IPS DF 4.7 (cell line): ENCODE measurements at regions not wholly inside any gene's neighbourhood (a gene's known extent, or its start where the extent isn't known, plus 50 kb on each side); places are given as distances from the start of the nearest gene placed in this dataset.

Experiments
- DNase-seq: peaks from one replicate; pipeline ENCODE4 v3.0.0-alpha.2; 2013; ENCODE audit warnings: low spot score; ENCODE audit errors: extremely low read depth

DNA sequence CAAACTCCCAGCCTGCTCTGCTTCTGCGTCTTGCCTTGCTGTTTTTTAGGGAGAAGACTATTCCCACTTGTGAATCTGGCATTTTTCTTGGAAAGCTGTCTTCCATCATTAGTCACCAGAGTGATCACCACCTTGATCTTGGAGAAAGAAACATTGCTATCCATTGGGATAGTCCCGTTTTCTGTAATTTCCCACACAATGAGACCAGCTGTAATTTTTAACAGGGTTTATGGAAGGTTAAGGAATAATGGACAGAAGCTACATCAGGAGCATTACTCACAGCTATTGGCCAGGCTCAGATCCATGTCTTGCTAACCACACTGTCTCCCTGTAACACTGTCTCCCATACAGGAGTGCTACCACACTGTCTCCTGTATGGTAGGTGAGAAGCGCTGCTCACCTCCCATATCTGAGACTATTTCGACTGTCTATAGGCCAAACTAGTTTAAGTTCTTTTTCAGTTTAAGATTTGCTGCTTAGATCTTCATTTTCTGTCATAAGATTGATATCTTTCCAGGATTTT, 523.0 kb downstream of the SPRY1 start:
- DNase-seq, result no peak

DNA sequence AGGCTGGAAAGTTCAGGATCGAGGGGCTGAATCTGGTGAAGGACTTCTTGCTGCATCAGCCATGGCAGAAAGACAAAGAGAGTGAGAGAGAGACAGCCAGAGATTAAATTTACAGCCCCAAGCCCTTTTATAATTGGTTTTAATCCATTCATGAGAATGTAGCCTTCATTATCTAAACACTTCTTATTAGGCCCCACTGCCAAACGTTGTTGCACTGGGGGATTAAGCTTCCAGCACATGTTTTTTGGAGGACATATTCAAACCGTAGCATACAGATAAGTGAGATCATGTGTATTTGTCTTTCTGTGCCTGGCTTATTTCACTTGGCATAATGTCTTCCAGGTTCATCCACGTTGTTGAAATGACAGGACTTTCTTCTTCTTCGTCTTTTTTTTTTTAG, 524.7 kb downstream of the SPRY1 start:
- DNase-seq, result no peak

DNA sequence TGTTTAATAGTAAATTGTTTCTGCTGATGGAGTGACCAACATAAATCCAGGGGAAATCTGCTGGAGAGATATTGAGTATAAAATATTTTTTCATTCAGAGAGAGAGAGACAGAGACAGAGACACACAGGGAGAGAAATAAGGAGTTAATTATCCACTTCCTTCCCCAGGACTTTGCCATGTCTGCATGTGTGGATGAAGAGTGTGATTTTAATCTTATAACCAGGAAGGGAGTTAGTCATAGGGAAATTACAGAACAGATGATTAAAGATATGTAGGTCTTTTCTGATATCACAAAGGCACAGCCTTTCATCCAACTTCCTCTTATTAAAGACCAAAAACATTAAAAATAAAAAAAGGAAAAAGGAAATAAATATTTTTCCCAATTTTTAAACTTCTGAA, 526.3 kb downstream of the SPRY1 start:
- DNase-seq, result no peak

DNA sequence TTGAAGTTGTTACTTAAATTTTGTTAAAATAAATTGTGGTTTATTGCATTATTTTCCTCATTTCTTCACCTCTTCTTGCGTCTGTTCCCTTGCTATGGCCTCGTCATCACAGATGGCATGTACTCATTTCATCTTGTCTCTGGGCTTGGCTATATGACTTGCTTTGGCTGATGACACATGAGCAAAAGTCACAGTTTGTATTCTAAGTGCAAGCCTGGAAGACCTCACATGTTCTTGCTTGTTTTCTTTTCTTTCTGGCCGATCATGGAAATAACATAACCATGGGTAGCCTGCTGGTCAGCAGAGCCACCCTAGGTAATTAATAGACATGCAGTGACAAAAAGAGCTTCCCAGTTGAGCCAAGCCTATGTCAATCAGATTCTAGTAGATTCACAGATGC, 527.9 kb downstream of the SPRY1 start:
- no peak for DNase-seq

DNA sequence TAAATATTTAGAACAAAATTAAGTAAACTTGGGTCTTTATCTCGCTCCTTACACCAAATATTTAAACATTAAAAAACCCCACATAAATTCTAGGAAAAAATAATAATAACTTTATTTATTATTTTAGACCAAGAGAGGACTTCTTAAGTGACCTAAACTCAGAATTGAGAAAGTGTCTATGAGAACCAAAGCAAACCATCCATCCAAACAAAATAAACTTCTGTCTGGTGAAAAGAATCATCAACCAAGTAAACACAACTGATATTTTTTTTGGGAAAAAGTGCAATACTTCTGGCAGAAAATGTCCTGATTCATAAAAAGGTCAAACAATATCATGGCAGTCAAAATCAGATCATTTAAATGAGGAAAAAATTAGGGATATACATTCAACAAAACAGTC, 533.0 kb downstream of the SPRY1 start:
- DNase-seq, result no peak

DNA sequence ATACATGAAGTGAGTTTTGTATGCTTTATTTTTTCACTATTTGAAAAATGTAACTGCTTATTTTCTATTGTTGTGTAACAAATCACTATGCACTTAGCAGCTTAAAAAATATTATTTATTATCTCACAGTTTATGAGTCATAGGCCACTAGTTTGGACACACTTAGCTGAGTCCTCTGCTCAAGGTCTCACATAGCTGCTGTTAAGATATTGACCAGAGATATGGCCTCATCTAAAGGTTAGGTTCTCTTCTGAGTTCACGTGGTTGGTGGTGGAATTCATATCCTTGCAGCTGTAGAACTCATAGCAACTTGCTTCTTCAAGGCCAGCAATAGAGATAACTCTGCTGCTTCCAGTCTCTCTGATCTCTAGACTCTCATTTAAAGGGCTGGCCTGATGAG, 534.4 kb downstream of the SPRY1 start:
- DNase-seq, result no peak

DNA sequence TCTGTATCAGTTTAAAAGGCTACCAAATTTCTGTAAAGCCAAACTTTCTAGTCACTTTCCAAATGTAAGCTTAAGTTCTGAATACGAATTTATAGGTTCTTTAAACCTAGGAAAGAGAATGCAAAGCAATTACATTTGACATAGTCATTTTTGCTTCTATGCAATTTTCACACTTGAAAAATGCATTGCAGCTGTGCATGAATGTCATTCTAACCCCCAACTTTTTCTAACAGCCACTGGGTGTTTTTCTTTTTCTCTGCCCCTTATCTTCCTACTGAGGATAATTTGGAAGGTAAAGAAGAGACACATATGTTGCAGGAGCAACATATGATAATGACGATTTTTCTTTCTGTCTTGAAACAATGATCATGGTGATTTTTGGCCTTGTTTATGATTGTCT, 537.5 kb downstream of the SPRY1 start:
- DNase-seq, result no peak

DNA sequence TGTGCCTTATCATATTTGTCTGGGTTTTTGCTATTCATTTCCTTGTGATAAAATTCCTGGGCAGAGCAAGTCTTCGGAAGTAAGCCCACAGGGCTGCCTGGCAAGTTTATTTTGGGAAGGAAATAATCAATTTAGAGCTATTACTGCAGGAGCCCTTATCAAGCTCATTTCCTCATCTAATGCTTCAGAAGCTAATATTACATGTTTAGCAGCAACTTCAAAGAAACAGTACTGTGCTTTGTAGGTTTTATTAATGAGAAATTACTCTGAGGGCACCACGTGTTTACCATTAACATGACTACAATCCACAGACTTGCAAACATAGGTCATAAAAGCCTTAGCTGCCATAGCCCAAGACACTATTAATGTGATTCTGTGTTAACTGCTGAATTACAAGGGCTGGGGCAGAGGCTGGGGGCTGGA, 540.0 kb downstream of the SPRY1 start:
- DNase-seq, result no peak

DNA sequence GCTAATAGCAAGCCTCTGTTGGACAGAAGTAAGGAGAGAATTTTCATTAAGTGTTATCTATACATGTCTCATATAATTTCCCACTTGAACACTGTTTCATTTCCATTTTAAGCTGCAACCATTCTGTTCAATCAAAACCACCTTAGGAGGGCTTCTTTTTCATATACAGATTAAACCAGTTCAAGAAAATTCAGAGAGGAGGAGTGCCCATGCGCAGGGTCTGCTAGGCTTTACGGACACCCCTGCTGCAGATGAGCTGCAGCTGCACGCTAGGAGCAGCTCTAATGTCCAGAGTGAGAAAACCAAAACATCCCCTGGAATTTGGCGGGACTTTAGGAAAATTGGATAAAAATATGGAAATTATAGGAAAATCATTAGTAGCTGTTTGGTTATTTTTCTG, 541.0 kb downstream of the SPRY1 start:
- no peak for DNase-seq

DNA sequence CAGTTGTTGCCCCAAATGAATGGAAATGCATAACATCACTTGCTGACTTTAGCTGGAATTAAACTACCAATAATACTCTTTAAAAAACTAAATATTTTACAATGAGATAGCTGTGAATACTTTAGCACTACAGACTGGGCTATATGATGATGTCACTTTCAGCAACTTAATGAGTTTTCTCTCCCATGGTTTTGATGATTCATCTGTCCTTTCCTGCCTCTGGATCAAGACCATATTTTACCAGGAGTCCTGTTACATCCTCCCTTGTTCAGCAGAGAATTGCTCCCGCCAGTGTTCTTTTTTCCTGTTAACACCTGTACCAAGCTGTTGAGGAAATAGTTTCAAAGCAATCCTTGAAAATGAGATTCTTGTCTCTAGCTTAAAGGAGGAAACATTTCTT, 543.0 kb downstream of the SPRY1 start:
- DNase-seq, result no peak

DNA sequence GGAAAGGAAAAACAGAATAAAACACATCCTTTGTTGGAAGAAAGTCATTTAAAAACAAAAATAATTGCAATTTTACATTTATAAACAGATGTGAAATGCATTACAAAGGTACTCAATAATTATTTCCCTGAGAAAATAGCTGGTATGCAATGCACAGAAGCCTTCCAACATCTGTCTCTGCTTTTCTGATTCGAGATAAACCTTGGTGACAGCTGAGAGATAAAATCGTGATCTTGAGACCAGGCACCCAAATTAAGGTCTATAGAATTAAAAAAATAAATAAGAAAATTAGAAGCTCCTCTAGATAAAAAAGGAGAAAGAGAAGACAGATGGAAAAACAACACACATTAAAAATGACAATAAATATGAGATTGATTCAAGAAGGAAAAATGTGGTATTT, 544.0 kb downstream of the SPRY1 start:
- DNase-seq, result no peak

DNA sequence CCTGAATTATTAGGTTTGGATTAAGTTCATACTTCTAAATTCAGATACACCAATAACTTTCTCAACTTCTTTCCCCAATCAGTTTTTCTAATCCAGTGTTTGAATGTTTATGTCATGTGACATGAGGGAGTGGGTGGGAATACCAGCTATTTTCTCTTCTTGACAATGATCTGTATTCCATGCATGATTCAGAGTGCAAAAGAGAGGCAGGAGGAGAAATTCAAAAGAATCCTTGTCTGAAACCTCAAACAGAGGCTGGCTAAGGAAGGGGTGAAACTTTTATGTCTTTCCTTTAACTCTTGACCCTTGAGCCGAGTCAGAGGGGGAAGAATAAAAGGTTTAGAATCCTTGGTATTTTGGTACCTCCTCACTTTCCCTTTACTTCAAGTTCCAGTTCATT, 544.7 kb downstream of the SPRY1 start:
- DNase-seq, result no peak

DNA sequence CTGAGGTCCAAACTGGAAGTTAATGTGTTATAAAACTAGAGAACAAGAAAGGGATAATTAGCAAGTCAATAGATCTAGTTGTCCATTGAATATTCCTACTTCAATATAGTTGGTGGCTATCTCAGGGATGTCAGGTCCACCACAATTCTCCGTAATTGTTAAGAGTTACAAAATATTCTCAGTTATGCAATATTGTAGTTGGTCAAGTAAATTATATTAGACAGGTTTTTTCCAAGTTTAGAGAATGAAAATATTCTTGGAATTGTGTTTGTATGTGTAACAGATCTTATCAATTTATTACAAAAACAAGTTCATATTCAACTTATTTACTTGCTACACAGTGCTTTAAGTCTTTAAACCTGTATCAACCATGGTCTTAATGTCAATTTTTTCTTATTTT, 547.4 kb downstream of the SPRY1 start:
- DNase-seq, result no peak

DNA sequence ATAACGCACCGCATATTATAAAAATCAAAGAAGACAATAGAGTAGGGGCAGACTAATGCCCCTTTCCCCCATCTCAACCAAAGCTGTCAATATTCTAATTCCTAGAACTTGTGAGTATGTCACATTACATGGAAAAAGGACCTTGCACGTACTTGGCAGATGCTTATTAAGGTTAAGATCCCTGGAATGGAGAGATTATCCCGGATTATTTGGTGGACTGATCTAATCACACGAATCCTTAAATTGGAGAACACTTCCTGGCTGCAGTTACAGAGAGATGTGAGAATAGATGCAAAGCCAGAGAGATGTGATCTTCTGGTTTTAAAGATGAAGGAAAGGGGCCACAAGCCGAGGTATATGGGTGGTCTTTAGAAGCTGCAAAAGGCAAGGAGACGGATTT, 548.7 kb downstream of the SPRY1 start:
- no peak for DNase-seq

DNA sequence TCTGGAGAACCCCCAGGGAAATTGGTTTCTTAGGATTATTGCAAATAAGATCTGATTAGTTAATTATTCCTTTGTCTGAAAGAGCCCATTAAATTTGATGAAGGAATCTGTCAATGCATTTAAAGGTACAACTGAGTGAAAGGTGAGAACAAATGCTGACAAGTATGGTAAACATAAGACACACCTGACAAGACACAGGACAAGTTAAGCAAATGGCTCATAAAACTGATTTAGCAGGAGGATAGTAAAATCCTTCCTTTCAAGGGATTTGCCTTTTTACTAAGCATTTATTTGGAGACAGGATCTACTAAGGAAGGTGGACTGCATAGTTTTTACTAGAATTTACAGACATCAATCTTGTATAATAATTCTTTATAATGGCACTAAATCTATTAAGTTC, 553.9 kb downstream of the SPRY1 start:
- no peak for DNase-seq

DNA sequence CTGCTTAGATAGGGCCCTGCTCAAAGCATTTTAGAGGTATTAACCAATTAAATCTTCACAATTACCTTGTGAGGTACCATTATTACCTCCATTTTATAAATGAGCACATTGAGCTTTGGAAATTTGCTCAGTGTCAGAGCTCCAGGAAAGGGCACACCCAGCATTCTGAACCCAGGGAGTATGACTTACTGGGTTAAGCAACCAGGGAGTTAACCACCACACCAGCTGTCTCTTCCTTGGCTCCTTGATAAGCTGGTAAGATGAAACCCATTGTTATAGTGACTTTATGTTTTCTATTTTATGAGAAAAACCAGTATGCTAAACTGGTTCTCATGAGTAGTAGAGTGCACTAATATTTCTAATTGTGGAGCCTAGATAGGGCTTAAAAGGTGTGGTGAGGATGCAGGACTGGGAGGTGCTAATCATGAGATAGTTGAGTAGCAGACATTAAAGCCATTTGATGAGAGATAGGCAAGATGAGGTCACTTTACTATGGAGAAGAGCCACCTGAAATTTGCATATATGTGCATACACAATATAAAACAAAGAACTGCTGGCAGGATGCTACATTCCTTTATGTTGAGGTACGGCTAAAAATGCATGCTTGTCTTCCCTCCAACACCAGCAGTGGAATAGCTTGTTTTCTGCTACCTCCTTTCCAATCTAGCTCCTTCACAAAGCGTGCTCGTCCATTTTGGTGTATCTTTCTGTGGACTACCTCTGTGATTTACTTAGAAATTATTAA, 556.1 kb downstream of the SPRY1 start:
- no peak for DNase-seq

DNA sequence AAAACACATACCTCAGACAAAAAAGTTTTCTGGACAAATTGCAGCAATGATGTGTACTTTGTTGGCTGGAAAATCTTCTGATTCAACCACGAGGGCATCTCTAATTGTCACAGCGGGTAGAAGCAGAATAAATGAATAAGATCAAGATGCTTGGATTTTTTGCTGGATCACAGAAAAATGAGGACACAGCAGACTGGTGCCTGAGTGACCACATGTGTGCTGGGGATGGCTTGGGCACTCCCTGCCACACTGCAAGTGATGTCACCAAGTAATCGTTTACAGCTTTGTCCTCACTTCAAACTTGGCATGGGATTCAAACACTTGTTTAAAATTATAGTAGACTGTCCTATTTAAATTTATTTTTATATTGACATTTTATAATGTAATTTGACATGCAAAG, 557.0 kb downstream of the SPRY1 start:
- DNase-seq, result no peak

DNA sequence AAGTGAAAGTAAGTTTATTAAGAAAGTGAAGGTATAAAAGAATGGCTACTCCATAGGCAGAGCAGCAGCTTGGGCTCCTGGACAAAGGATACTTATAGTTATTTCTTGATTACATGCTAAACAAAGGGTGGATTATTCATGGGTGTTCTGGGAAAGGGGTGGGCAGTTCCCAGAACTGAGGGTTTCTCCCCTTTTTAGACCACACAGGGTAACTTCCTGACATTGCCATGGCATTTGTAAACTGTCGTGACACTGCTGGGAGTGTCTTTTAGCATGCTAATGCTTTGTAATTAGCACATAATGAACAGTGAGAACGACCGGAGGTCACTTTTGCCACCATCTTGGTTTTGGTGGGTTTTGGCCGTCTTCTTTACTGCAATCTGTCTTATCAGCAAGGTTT, 557.6 kb downstream of the SPRY1 start:
- DNase-seq, result no peak

DNA sequence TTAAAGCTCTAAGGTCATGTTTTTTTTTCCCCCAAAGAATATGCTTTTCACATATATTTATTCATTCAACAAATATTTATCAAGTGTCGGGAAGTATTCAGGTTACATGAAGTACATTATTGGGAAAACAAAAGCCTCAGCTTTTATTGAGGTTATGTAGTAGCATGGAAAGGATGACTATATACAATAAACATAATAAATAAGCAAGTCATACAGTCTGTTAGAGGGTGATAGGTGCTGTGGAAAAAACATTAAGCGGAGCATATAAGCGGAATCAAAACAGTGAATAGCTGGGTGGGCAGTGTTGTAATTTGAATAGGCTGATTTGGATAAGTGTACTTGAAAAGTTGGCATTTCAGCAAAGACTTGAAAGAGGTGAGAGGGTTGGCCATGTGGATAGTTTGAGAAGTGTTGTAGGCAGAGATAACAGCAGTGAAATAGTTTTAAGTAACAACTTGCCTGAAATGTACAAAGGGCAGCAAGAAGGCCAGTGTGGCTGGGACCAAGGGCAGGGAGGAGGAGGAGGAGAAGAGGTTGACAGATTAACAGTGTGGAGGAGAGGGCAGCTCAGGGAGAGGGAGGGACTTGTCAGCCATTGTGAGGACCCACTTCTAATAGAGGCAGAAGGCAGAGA, 558.7 kb downstream of the SPRY1 start:
- DNase-seq, result no peak

DNA sequence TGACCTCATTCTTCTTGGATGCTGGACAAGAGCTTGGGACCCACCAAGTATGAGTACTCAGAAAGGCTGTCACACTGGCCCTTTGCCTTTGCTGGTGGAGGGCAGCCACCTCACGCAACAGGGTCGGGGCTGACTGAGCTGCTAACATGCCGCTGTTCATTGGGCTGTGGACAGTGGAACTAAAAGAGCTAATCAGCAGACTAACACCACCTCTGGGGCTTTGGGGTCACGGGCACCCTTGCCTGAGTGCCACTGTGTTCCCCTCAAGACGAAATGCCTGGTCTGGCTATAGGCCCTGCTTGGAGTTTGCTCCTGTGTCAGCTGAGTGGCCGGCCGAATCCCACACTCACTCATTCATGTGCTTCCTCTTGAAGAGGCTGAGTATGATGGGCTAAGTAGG, 559.6 kb downstream of the SPRY1 start:
- no peak for DNase-seq

DNA sequence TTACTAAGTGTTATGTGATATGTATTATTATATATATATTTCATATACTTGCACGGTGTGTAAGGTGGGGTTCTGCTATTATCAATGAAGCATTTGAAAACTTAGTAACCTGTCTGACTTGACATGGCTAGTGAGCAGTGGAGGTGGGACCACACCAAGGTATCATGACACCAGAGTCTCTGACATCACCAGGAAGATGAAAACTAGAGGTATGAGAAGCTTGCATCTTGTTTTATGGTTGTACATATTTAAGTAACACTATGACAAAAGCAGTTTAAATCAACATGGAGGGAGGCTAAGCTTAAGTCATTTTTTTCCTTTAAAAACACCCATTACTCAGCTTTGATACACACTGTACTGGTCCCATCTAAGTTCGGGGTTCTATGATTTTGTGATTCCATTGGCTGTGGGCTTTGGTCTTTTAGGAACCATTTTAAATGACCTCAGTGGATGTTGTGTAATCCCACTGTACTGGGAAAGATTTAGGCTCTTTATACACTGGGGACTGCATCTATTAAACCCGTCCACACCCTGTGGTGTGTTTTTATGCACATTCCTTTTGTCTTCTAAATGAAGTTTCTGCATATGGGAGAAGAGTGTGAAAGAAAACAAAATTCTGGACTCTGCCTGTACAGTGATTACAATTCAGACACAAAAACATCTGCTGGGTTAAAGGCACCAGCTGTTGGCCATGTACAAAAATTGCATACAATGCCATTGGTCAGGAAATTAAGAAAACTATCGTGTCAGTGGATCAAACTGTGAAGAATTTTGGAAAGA, 570.6 kb downstream of the SPRY1 start:
- DNase-seq, result no peak

DNA sequence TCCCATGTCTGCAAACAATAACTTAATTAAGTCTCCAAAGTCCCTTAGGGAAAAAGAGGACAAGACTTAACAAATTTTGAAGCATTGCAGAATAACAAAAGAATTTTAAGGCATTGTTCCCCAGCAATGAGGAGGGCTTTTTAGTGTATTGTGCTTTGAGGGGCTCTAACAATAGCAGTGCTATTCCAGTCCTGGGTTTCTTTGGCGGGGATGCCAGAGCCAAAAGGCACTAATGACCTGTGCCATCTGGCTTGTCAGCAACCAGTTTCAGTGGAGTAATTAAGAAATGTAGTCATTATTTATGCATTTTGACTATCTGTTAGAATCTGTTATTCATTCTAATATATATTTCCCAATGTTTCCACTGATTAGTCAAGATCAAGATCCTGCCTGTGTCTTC, 575.4 kb downstream of the SPRY1 start:
- DNase-seq, result no peak
